Hematopoietic multipotent progenitor cell (in vitro differentiated cells): ENCODE measurements at regions not wholly inside any gene's neighbourhood (a gene's known extent, or its start where the extent isn't known, plus 50 kb on each side); places are given as distances from the start of the nearest gene placed in this dataset.
A peak's percentile ranks its signal among the peaks of the same experiment; 100 is the strongest.
"Not testable (repeated sequence)": the region's sequence is repeated elsewhere in the genome, so short reads cannot be mapped to it uniquely, and the experiment has no call there.

ENCODE experiments used
- DNase-seq, 3 donors: peaks; one replicate each; pipeline ENCODE4 v3.0.0-alpha.2; 2011 to 2015; ENCODE audit warnings: low read depth in 2 of 3, low spot score in 2 of 3

DNA sequence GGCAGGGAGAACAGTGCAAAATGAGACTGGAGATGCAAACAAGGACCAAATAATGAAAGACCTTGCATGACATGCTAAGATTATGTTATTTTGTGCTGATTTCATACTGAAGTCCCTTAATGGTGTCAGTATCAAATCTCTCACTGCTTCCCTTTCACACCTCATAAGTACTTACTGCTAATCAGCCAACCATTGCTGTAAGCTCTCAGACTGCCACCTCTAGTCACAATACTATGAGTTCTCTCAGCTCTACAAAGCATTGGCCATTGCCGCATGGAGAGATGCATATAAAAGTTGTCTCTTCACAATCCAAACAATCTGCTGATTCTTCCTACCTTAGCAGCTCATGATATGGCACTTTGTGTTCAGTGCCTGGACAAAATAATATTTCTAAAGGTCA is 375.4 kb downstream of the LTN1 start:
- DNase-seq = no peak

DNA sequence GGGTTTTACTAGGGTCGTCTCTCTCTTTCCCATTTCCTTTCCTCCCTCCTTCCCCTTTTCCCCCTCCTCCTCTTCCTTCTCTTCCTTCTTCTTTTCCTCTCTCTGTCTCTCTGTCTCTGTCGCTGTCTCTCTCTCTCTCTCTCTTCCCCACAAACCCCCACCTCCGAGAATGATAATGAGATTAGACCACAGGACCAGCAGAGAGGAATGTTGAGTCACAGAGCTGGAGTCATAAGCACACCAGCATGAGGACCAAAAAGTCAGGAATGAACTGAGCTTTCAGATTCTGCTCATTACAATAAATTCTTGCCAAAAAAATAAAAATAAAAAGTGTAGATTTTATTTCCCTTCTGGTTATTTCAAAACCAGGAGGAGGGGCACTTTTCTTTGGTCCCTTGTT is 377.4 kb downstream of the LTN1 start:
- DNase-seq = no peak

DNA sequence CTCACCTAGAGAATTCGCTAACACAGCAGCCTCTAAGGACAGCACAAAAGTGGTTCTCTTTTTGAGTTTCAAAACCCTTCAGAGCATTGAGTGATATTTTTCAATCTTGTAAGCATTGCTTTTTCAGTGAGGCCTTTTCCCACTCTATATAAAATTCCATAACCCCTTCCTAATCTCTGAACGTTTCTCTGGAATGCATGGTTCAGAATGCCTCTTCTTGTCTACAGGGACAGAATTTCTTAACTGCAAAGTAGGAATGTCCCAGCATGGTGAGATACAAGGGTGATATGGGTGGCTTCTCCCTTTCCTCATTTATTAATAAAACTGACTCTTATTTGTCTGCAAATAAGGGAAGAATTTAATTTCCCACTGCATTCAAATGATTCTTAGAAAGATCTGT is 377.9 kb downstream of the LTN1 start:
- no peak for DNase-seq

DNA sequence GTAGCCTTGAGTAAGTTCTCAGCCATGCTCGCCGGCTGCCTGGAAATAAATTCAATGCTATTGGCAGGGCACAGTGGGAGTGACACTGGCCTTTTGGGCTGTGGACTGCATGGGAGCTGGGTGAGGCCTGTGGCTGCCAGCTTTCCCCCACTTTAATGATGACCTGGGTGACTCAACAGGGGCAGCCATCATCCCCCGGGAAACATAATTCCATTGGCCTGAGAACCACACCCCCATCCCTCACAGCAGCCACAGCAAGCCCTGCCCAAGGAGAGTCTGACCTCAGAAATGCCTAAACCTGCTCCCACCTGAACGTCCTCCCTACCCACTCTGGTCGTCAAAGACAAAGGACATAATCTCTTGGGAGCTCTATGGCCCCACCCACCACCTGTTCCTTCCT is 384.0 kb downstream of the LTN1 start:
- no peak for DNase-seq

DNA sequence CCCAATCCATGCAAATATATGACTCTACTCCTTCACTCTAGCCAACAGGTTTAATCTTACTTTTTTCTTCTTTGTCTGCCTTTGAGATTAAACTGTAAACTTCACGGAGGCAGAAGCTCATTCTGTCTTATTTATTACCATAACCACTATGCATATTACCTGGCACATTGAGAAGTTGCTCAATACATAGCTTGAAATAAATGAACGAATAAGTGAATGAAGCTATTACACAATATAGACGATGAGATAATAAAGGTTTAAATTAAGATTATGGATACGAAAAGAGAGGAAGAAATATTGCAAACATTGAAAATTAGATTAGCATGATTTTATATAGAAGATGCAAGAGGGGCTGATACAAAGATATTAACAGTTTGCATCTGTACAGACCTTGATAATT is 385.1 kb downstream of the LTN1 start:
- no peak for DNase-seq

DNA sequence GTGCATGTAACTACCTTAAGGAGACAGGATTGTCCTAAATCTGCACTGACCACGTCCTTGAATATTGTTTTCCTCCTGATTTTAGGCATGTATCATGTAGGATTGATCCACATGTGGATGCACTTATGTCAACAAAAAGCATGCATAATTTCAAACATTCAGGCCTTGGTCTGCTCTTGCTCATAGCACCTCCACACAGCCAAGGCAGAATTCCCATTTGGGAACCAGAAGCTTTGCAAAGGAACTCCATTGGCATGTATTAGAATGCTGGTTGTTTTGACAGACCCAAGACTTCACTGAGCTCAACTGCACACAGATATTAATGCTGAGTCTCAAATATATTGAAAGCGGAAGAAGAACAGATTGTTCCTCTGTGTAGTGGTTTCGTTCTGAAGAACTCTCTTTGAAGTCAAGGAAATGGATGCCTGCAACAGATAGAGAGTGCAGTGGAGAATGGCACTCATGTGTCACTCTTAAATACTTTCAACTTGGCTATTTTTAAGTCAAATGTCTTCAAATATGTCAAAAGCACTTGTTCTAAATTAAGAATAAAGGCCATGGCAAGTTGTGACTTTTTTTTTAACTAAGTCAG is 387.6 kb downstream of the LTN1 start:
- DNase-seq = peak in 1 of 3 donors; percentile 5

DNA sequence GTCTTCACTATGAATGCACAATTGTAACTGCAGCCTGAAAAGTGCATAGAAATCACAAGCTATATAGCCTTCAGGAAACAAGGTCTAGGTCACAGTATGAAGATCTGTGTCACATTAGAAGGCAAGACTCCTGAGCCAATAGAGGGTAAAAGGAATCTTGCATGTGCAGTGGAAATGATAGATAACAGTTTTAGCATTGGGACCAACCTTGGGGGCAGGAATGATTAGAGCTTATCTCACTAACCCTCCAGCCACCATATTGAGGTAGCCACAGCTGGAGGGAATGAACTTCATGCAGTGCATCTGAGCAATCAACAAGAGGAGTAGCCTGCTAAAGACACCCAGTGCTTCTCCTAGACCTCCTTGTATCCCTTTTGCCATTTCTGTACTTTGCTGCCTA is 390.1 kb downstream of the LTN1 start:
- no peak for DNase-seq

DNA sequence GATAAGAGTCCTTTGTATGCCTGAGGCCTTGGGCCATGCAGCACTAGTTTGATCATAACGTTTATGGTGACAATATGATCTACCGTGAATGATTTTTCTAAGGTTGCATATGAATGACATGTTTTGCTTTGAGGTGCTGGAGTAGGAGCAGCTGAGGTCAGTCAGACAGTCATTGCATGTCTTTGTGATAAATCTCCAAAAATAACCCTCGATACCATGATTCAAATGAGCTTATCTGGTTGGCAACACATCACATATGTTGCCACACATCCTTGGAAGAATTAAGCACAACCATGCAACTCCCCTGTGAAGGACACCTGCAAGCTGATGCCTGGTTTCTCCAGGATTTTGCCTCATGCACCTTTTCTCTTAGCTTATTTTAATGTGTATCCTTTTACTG is 394.5 kb downstream of the LTN1 start:
- no peak for DNase-seq

DNA sequence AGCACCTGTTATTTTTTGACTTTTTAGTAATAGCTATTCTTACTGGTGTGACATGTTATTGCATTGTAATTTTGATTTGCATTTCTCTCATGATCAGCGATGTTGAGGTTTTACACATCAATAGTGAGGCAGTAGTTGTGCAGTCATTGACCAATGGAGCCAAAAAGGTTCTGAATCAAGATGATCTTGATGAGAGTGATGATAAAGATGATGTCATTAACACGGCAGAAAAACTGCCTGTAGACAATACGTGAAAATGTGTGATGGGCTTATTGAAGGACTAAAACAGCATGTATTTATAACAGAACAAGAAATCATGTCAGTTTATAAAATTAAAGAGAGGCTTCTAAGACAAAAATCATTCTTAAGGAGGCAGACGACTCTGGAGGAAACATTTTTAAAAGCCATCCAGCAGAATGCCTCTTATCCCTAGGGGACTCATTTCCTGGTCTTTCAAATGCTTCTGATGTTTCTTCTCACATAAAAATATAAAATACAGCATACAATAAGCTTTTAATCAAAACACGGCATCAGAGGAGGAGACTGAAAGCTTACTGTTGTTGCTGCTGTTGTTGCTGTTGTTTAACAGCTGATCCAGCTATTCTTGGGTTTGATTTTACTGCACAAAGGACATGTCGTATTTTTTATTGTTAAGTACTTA is 400.3 kb downstream of the LTN1 start:
- no peak for DNase-seq

DNA sequence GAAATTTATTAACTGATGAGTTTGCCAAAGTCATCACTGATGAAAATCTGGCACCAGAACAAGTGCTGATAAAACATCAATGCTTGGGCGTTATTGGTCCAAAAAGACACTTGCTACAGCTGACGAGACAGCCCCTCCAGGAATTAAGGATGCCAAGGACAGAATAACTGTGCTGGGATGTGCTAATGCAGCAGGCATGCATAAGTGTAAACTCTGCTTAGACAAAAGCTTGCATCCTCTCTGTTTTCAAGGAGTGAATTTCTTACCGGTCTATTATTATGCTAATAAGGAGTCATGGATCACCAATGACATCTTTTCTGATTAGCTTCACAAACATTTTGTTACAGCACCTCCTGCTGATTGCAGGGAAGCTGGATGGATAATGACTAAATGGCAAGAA is 402.0 kb downstream of the LTN1 start:
- DNase-seq = no peak

DNA sequence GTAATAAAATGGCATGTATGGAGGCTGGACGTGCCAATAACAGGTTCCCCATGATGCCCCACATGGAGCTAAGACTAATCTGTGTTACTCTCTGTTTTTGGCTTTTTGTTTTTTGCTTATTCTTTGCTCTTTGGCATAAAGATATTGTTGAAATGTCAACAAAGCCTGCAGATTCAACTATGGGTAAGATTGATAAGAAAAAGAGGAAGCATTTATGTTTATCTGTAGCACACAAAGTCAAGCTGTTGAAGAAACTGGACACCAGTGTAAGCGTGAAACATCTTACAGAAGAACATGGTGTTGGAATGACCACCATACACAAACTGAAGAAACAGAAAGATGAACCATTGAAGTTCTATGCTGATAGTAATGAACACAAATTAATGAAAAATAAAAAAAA is 402.7 kb downstream of the LTN1 start:
- DNase-seq = peak in 1 of 3 donors; percentile 48

DNA sequence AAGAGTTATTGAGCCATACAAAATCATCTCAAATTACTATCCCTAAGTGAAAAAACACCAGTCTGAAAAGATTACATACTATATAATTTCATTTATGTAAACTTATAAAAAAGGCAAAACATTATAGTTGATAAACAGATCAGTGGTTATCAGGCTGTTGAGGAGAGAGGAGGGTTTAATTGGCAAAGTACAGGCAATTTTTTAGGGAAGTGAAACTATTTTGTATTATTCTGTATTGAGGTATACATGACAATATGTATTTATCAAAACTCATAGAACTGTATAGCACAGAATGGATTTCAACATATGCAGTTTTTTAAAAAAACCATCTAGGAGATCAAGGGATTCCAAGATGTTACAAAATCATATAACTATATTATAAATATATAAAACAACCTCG is 403.7 kb downstream of the LTN1 start:
- DNase-seq = no peak

DNA sequence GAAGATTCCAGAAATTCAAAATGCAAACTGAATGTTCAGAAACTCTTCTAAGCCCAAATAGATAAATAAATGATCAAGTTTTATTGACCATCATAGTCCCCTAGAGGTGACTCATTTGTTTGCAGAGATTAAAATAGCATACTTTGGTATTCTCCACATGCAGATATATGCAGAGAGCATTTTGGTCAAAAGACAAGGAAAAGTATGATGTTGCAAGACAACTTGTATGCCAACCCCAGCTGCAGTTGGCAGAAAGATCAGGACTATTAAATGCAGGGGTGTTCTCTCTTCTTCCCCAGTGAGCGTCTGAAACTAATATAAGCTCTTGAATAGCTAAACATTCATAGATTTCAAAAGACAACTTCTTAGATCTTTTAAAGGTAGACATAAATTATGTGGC is 404.9 kb downstream of the LTN1 start:
- no peak for DNase-seq

DNA sequence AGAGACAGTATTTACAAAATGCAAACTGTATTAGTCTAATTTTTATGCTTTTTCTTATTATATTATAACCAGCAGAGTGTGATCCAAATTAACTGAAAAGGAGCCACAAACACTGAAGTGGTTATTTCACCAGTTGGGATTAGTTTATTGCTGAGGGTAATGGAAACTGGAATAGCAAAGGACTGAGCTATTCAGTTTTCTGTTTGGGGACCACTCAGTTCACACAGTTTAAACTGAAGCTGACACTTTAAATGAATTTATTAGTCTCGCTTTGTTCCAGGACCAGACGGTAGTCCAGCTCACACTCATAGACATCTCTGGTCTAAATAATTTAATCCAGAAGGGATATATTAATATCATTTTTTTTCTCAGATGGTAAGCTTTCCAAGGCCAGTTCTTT is 410.7 kb downstream of the LTN1 start:
- no peak for DNase-seq

DNA sequence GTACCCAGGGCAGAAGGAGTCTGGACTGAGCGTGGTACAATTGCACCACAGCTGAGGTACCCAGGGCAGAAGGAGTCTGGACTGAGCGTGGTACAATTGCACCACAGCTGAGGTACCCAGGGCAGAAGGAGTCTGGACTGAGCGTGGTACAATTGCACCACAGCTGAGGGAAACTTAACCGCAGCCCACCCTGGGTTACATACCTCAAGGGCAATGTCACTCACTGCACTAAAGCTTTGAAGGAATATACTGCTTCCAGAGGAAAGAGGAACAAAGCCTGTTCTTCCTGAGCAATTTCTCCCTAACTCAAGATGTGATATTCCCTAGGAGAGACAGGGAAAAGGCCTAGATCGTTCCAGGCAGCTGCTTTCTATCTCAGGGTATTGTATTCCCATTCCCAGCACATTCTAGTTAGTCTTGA is 411.4 kb downstream of the LTN1 start:
- DNase-seq = not testable (repeated sequence)

DNA sequence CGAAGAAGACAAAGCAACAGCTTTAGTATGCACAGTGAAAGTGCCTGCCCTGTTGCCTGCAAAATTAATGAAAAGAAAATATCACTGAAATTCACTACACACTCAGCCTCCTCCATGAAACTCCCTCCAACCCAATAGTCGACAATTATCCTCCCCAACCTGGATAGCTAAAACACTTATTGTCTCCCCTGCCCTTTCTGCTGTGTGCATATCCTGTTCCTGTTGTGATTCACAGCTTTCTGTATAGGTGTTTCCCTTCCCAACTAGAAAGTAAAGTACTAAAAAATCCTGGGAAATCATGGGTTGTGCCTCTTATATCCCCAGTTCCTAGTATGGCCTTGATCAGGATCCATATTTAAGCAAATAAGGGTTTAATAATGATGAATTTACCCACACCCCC is 412.1 kb downstream of the LTN1 start:
- no peak for DNase-seq

DNA sequence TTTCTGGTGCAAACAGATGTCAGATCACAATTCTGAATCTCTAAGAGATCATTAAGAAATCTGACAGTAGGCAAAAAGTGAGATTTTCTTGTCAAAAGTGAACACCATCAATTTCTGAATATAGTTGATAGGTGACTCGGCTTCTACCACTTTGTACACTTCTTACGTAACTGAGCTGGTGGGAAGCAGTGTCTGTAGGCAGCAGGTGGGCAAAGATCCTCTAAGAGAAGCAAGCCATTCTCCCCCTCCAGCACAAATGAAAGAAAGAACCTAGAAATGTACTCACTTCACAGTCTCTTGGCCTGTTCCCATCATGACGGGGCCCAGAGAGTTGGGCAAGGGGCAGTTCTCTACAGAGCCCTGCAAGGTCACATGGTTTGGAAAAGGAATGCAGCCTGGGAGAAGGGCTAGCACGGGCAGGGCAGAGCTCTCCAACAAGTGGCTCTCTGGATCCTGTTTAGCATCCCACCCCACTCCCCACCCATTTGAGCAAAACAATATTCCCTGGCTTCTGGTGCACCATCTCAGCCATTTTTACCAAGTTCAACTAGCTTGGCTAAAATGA is 412.6 kb downstream of the LTN1 start:
- DNase-seq = no peak

DNA sequence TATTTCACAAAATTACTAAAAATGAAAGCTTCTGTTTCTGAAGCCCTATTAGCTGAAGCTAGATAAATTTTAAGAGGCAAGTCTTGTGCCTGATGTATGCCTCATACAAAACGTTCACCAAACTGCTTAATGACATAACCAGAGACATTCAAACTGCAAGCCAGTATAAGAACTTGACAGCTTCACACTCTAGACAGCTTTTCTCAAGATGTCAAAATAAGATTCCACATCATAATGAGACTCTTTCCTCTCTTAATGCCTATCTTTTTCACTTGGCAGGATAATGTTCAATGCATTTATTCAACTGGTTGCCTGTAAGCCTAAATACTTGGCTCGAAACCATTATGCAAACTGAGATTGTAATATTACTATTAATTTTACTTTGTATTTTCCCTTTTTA is 424.0 kb downstream of the LTN1 start:
- no peak for DNase-seq

DNA sequence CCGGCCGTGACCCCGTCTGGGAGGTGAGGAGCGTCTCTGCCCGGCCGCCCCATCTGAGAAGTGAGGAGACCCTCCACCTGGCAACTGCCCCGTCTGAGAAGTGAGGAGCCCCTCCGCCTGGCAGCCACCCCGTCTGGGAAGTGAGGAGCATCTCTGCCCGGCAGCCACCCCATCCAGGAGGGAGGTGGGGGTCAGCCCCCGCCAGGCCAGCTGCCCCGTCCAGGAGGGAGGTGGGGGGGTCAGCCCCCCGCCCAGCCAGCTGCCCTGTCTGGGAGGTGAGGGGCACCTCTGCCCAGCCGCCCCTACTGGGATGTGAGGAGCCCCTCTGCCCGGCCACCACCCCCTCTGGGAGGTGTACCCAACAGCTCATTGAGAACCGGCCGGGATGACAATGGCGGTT is 428.7 kb downstream of the LTN1 start:
- not testable (repeated sequence) for DNase-seq

DNA sequence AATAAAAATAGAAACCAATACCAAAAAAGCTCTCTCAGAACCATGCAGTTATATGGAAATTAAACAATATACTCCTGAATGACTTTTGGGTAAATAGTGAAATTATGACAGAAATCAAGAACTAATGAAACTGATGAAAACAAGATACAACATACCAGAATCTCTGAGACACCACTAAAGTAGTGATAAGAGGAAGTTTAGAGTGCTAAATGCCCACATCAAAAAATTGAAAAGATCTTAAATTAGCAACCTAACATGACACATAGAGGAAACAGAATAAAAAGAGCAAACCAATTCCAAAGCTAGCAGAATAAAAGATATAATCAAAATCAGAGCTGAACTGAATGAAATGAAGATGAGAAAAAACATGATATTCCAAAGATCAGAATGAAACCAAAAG is 430.9 kb downstream of the LTN1 start:
- peak in 1 of 3 donors; percentile 9 for DNase-seq

DNA sequence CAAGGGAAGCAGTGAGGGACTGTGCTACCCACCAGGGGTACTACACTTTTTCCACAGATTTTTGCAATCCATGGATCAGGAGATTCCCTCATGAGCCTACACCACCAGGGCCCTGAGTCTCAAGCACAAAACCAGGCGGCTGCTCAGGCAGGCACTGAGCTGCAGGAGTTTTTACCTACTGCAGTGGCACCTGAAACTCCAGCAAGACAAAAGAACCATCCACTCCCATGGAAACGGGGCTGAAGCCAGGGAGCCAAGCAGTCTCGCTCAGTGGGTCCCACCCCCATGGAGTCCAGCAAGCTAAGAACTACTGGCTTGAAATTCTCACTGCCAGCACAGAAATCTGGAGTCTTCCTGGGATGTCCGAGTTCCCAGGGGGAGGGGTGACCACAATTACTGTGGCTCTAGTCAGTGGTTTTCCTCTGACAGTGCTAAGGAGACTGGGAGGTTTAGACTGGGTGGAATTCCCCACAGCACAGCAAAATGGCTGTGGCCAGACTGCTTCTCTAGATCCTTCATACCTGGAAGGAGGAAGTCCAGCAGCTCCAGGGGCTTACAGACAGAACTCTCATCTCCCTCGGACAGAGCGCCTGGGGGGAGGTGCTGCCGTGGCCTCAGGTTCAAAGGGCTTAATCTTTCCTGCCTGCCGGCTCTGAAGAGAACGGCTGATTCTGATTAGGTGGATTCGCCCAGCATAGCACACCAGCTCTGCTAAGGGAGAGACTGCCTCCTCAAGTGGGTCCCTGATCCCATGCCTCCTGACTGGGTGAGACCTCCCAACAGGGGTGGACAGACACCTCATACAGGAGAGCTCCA is 437.8 kb downstream of the LTN1 start:
- no peak for DNase-seq
